Kidney (tissue), 13 donors: ENCODE measurements at regions not wholly inside any gene's neighbourhood (a gene's known extent, or its start where the extent isn't known, plus 50 kb on each side); places are given as distances from the start of the nearest gene placed in this dataset.

ENCODE experiments used
- DNase-seq, 5 donors: peaks; one replicate each; pipeline ENCODE4 v3.0.0-alpha.2; 2013 to 2020
- FAIRE-seq: peaks from 2 replicates; lab custom pipeline; 2012; peaks lifted over from hg19 to GRCh38; lab: Jason Lieb, UNC
- H3K27ac ChIP-seq, 2 donors: one replicate each; pipeline ENCODE4 v1.7.0; 2013; ENCODE audit warnings: low read depth in 2 of 2, low read length in 2 of 2, inconsistent platforms in 1 of 2
- H3K27me3 ChIP-seq: one replicate; pipeline ENCODE4 v1.7.1; 2013; ENCODE audit warnings: low read length, inconsistent platforms; ENCODE audit not compliant: control insufficient read depth, insufficient read depth
- H3K36me3 ChIP-seq, 3 donors: one replicate each; pipeline versions ENCODE4 v1.7.0 to v1.7.1; 2013; ENCODE audit warnings: low read length in 3 of 3, control low read depth in 1 of 3, inconsistent platforms in 1 of 3; ENCODE audit not compliant: insufficient read depth in 3 of 3, control insufficient read depth in 2 of 3
- H3K4me1 ChIP-seq, 3 donors: one replicate each; pipeline versions ENCODE4 v1.7.0 to v1.7.1; 2013; ENCODE audit warnings: low read length in 3 of 3, inconsistent platforms in 1 of 3, low read depth in 1 of 3; ENCODE audit not compliant: control insufficient read depth in 2 of 3, insufficient read depth in 2 of 3
- H3K4me3 ChIP-seq, 3 donors: one replicate each; pipeline versions ENCODE4 v1.7.0 to v1.8.1; 2013; ENCODE audit warnings: low read length in 3 of 3, control low read depth in 1 of 3, inconsistent platforms in 1 of 3
- H3K9ac ChIP-seq, 3 donors: one replicate each; pipeline versions ENCODE4 v1.7.0 to v1.7.1; 2013; ENCODE audit warnings: low read length in 3 of 3, control low read depth in 1 of 3, inconsistent platforms in 1 of 3
- H3K9me3 ChIP-seq, 3 donors: one replicate each; pipeline versions ENCODE4 v1.7.0 to v1.7.1; 2013; ENCODE audit warnings: low read length in 3 of 3, control low read depth in 1 of 3, inconsistent platforms in 1 of 3; ENCODE audit not compliant: control insufficient read depth in 2 of 3, insufficient read depth in 1 of 3
- CTCF ChIP-seq: IDR thresholded peaks from 3 replicates; pipeline ENCODE4 v1.5.1; 2012; ENCODE audit warnings: mild to moderate bottlenecking, moderate library complexity, borderline replicate concordance; ENCODE audit not compliant: insufficient read depth; ENCODE audit errors: extremely low read depth
- intact Hi-C: fragments of 100-400 bp; cut with DNase I; formaldehyde crosslinking; loops from one replicate; pipeline ENCODE4 v1.11.1; 2022
- donor health status: control.
- donor health status: control.
- donor health status: control.
- donor health status: control.
- donor health status: control.
- donor health status: DM: yes; HTN: yes; CAD: no.
- donor health status: Normal renal cell carcinoma (clear cell type).

GRCh38 chr2:167599219-167599618 is 648.2 kb downstream of the STK39 start:
- Histone ChIP-seq H3K27me3 (no peaks in the 10 kb centered on the region), H3K27ac (no peak overlapping the region), H3K9me3 (no peaks in the 10 kb centered on the region), H3K9ac (no peak overlapping the region), H3K4me1 (no peaks in the 10 kb centered on the region), H3K4me3 (no peak overlapping the region), H3K36me3 (no peaks in the 10 kb centered on the region)
- FAIRE-seq (no peak), DNase-seq (no peak)
- intact Hi-C loops = no loop called here
- TF ChIP-seq CTCF = no peak

- H3K9me3 ChIP-seq = no peaks in the 10 kb centered on the region
Measured at GRCh38 chr2:167595839-167596471, 651.4 kb downstream of the STK39 start.

GRCh38 chr2:167595021-167595420 is 652.4 kb downstream of the STK39 start:
- no peak overlapping the region for H3K9ac ChIP-seq
- H3K4me1 ChIP-seq = no peaks in the 10 kb centered on the region
- H3K27ac ChIP-seq = no peak overlapping the region
- intact Hi-C loops = no loop called here
- no peaks in the 10 kb centered on the region for H3K36me3 ChIP-seq
- no peaks in the 10 kb centered on the region for H3K27me3 ChIP-seq
- TF ChIP-seq CTCF = no peak
- no peak overlapping the region for H3K4me3 ChIP-seq
- no peak for DNase-seq
- FAIRE-seq = no peak
- H3K9me3 ChIP-seq = no peaks in the 10 kb centered on the region

More at GRCh38 chr2:167595839-167596471, 651.4 kb downstream of the STK39 start:
- DNase-seq (no peak), FAIRE-seq (no peak)
- intact Hi-C loops = no loop called here
- no peak overlapping the region for H3K4me3 ChIP-seq
- H3K27me3 ChIP-seq = no peaks in the 10 kb centered on the region
- H3K9ac ChIP-seq = no peak overlapping the region
- H3K4me1 ChIP-seq = no peaks in the 10 kb centered on the region
- no peak for TF ChIP-seq CTCF
- no peaks in the 10 kb centered on the region for H3K36me3 ChIP-seq
- H3K27ac ChIP-seq = no peak overlapping the region

- no peaks in the 10 kb centered on the region for H3K27me3 ChIP-seq
- H3K4me3 ChIP-seq = no peak overlapping the region
- FAIRE-seq = no peak
- no peaks in the 10 kb centered on the region for H3K4me1 ChIP-seq
- H3K9ac ChIP-seq = no peak overlapping the region
- peak in 1 of 5 donors; percentile 16 for DNase-seq
- no peak for TF ChIP-seq CTCF
- H3K36me3 ChIP-seq = no peaks in the 10 kb centered on the region
- H3K9me3 ChIP-seq = no peaks in the 10 kb centered on the region
- H3K27ac ChIP-seq = no peak overlapping the region
- intact Hi-C loops = no loop called here
Measured at GRCh38 chr2:167592441-167592840, 655.0 kb downstream of the STK39 start.
